Osteocyte (in vitro differentiated cells): ENCODE measurements at regions not wholly inside any gene's neighbourhood (a gene's known extent, or its start where the extent isn't known, plus 50 kb on each side); places are given as distances from the start of the nearest gene placed in this dataset.
"Not testable (repeated sequence)": the region's sequence is repeated elsewhere in the genome, so short reads cannot be mapped to it uniquely, and the experiment has no call there.

ENCODE experiments used
- DNase-seq: peaks from one replicate; pipeline ENCODE4 v3.0.0; 2021; ENCODE audit warnings: mixed read lengths; ENCODE audit not compliant: unreplicated experiment; ENCODE audit errors: extremely low spot score
- H3K27ac Mint-ChIP-seq: one replicate; pipeline ENCODE4 v1.8.0; 2021; ENCODE audit warnings: mild to moderate bottlenecking, mixed read lengths; ENCODE audit not compliant: unreplicated experiment
- H3K27me3 Mint-ChIP-seq: one replicate; pipeline ENCODE4 v1.8.0; 2021; ENCODE audit warnings: mixed read lengths; ENCODE audit not compliant: unreplicated experiment
- H3K36me3 Mint-ChIP-seq: one replicate; pipeline ENCODE4 v1.8.0; 2021; ENCODE audit warnings: mixed read lengths; ENCODE audit not compliant: unreplicated experiment
- H3K4me1 Mint-ChIP-seq: one replicate; pipeline ENCODE4 v1.8.0; 2021; ENCODE audit warnings: mixed read lengths; ENCODE audit not compliant: unreplicated experiment
- H3K4me3 Mint-ChIP-seq: one replicate; pipeline ENCODE4 v1.8.0; 2021; ENCODE audit warnings: mild to moderate bottlenecking, moderate library complexity, mixed read lengths; ENCODE audit not compliant: unreplicated experiment
- H3K9me3 Mint-ChIP-seq: one replicate; pipeline ENCODE4 v1.8.0; 2021; ENCODE audit warnings: mixed read lengths; ENCODE audit not compliant: unreplicated experiment
- CTCF ChIP-seq: fragments of 200-600 bp; sonication (generic); IDR thresholded peaks from 2 replicates; pipeline ENCODE4 v1.5.0; 2021; ENCODE audit warnings: antibody characterized with exemption, mild to moderate bottlenecking, moderate library complexity

DNA sequence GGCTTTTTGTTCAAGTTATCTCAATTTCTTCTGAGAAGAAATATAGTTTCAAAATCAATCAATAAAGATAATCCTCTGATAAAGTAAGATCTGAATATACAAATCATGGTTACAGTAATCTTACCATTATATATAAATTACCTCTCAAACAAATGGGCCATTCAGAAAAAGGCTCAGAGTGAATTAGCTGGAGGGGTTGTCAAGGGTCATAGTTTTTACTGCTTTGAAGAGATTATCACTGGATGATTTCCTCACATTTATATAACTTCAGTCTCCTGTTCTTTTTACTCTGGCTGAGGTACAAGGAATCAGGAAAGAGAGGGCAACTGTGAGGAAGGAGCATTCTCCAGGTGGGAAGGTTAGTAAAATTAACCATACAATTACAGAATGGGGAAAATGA is 148.6 kb upstream of the ELL2 start:
- no peak for DNase-seq
- Mint-ChIP-seq H3K36me3 (peaks cover 3% of the 10 kb centered on the region), H3K27ac (no peak overlapping the region), H3K4me1 (no peaks in the 10 kb centered on the region), H3K4me3 (no peak overlapping the region), H3K9me3 (peaks cover 7% of the 10 kb centered on the region), H3K27me3 (no peaks in the 10 kb centered on the region)
- TF ChIP-seq CTCF, result no peak

DNA sequence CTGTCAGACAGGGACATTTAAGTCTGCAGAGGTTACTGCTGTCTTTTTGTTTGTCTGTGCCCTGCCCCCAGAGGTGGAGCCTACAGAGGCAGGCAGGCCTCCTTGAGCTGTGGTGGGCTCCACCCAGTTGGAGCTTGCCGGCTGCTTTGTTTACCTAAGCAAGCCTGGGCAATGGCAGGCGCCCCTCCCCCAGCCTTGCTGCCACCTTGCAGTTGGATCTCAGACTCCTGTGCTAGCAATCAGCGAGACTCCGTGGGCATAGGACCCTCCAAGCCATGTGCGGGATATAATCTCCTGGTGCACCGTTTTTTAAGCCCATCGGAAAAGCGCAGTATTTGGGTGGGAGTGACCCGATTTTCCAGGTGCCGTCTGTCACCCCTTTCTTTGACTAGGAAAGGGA is 147.0 kb upstream of the ELL2 start:
- not testable (repeated sequence) for H3K36me3 Mint-ChIP-seq, H3K4me1 Mint-ChIP-seq, H3K4me3 Mint-ChIP-seq, DNase-seq, H3K27ac Mint-ChIP-seq, H3K27me3 Mint-ChIP-seq, H3K9me3 Mint-ChIP-seq

- not testable (repeated sequence) for H3K4me1 Mint-ChIP-seq, H3K4me3 Mint-ChIP-seq, H3K27me3 Mint-ChIP-seq, DNase-seq, H3K36me3 Mint-ChIP-seq, H3K27ac Mint-ChIP-seq
- H3K9me3 Mint-ChIP-seq, result peaks cover 10% of the 10 kb centered on the region
Observed at GRCh38 chr5:96103829-96104228, 142.2 kb upstream of the ELL2 start.

- Mint-ChIP-seq H3K36me3 (peaks cover 6% of the 10 kb centered on the region), H3K27me3 (no peaks in the 10 kb centered on the region), H3K4me1 (peaks cover 3% of the 10 kb centered on the region), H3K27ac (no peak overlapping the region), H3K4me3 (no peak overlapping the region), H3K9me3 (peaks cover 19% of the 10 kb centered on the region)
- no peak for DNase-seq
- no peak for TF ChIP-seq CTCF
Observed at GRCh38 chr5:96101358-96102089, 139.9 kb upstream of the ELL2 start.

GRCh38 chr5:96097488-96097887 is 135.8 kb upstream of the ELL2 start:
- not testable (repeated sequence) for H3K4me3 Mint-ChIP-seq, H3K36me3 Mint-ChIP-seq

DNA sequence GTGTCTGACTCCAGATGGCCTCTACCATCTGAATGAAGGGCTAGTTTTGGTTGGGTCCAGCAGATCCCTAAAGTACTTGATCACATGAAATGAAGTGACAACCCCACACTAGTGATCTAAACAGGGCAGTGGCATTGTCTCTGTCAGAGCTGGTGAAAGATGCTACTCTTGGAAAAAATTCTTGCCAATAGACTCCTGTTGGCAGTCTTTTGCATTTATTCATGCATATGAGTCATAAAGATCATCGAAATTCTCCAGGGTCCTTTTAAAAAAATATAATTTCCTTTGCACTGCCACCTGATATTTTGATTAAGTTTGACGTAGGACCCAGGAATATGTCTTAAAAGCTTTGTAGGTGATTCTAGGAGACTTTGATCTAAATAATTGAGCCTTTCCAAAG is 135.1 kb upstream of the ELL2 start:
- H3K36me3 Mint-ChIP-seq, result peaks cover 3% of the 10 kb centered on the region
- H3K9me3 Mint-ChIP-seq, result peaks cover 12% of the 10 kb centered on the region
- H3K4me3 Mint-ChIP-seq, result no peak overlapping the region
- H3K4me1 Mint-ChIP-seq, result peaks cover 20% of the 10 kb centered on the region
- TF ChIP-seq CTCF, result no peak
- no peaks in the 10 kb centered on the region for H3K27me3 Mint-ChIP-seq
- H3K27ac Mint-ChIP-seq, result no peak overlapping the region
- DNase-seq, result no peak

More at GRCh38 chr5:96097488-96097887, 135.8 kb upstream of the ELL2 start:
- Mint-ChIP-seq H3K4me1 (peaks cover 20% of the 10 kb centered on the region), H3K9me3 (peaks cover 12% of the 10 kb centered on the region)
- DNase-seq, H3K27ac Mint-ChIP-seq, H3K27me3 Mint-ChIP-seq: not testable (repeated sequence)
